Endothelial cell of umbilical vein (primary cell): ENCODE measurements at regions not wholly inside any gene's neighbourhood (a gene's known extent, or its start where the extent isn't known, plus 50 kb on each side); places are given as distances from the start of the nearest gene placed in this dataset.

Experiments used
- BruUV-seq: library from RNA; stranded (reverse); fragments of 400-500 nt; replicated peaks from 2 replicates; lab custom pipeline; 2021; lab: Mats Ljungman, UMichigan
- CTCF ChIA-PET: fragments of 300-600, 350-600 bp; sonication (Branson Sonifier 250); formaldehyde crosslinking; loops from one replicate; lab custom pipeline; 2021; ENCODE audit warnings: antibody characterized with exemption, inconsistent platforms; lab: Charles Lee
- POLR2A ChIA-PET: fragments of 300-600, 350-600 bp; sonication (Branson Sonifier 250); formaldehyde crosslinking; loops from one replicate; lab custom pipeline; 2021; ENCODE audit warnings: antibody characterized with exemption, inconsistent platforms; lab: Charles Lee
- DNase-seq: peaks from one replicate; pipeline ENCODE4 v3.0.0-alpha.2; 2011; ENCODE audit warnings: low read depth, low spot score
- FAIRE-seq: peaks from 2 replicates; lab custom pipeline; 2011; peaks lifted over from hg19 to GRCh38; lab: Jason Lieb, UNC
- H2AFZ ChIP-seq: 2 replicates; pipeline ENCODE4 v1.6.0; 2012; ENCODE audit warnings: low read depth, low read length, control low read depth, inconsistent platforms
- H3K27ac ChIP-seq: 2 replicates; pipeline ENCODE4 v1.5.1; 2011; ENCODE audit warnings: low read depth, mild to moderate bottlenecking, control low read depth, low read length, moderate library complexity; ENCODE audit not compliant: insufficient read depth
- H3K27me3 ChIP-seq, 2 experiments: 2 replicates each; pipeline versions ENCODE4 v1.6.0 to v1.6.1; 2011; ENCODE audit warnings: low read length in 2 of 2, mixed read lengths in 1 of 2; ENCODE audit not compliant: control insufficient read depth in 2 of 2, insufficient read depth in 2 of 2
- H3K36me3 ChIP-seq, 2 experiments: 2 replicates in 1 of 2; 3 replicates in 1 of 2; pipeline ENCODE4 v1.5.1; 2011; ENCODE audit warnings: low read length in 2 of 2, mild to moderate bottlenecking in 1 of 2, moderate library complexity in 1 of 2; ENCODE audit not compliant: control insufficient read depth in 2 of 2, insufficient read depth in 2 of 2; ENCODE audit errors: extremely low read depth in 1 of 2
- H3K4me1 ChIP-seq: 3 replicates; pipeline ENCODE4 v1.5.1; 2011; ENCODE audit warnings: mild to moderate bottlenecking, low read length; ENCODE audit not compliant: control insufficient read depth, insufficient read depth; ENCODE audit errors: extremely low read depth
- H3K4me2 ChIP-seq: 2 replicates; pipeline ENCODE4 v1.6.1; 2011; ENCODE audit warnings: low read length, control low read depth, mixed read lengths; ENCODE audit not compliant: insufficient read depth
- H3K4me3 ChIP-seq, 3 experiments: fragments of 200-600 bp in 1 of 3; sonication (generic), shearing (Covaris generic) in 1 of 3; replicated peaks in 1 of 3; 2 replicates each; pipeline ENCODE4 v1.5.1; 2011 to 2016; ENCODE audit warnings: control low read depth in 3 of 3, low read length in 3 of 3, mild to moderate bottlenecking in 2 of 3, inconsistent platforms in 1 of 3, low read depth in 1 of 3, moderate library complexity in 1 of 3; ENCODE audit not compliant: insufficient read depth in 1 of 3
- H3K79me2 ChIP-seq: 2 replicates; pipeline ENCODE4 v1.6.0; 2012; ENCODE audit warnings: low read length, inconsistent platforms; ENCODE audit not compliant: control insufficient read depth, insufficient read depth
- H3K9ac ChIP-seq: replicated peaks from 2 replicates; pipeline ENCODE3; 2011; ENCODE audit warnings: low read length, control low read depth; ENCODE audit not compliant: insufficient read depth; ENCODE audit errors: extremely low read depth
- H3K9me1 ChIP-seq: replicated peaks from 3 replicates; pipeline ENCODE4 v1.6.0; 2011; ENCODE audit warnings: mild to moderate bottlenecking, low read length; ENCODE audit not compliant: control insufficient read depth, insufficient read depth; ENCODE audit errors: extremely low read depth
- H3K9me3 ChIP-seq: replicated peaks from 2 replicates; pipeline ENCODE4 v1.5.1; 2012; ENCODE audit warnings: low read length, inconsistent platforms; ENCODE audit not compliant: control insufficient read depth, insufficient read depth
- H4K20me1 ChIP-seq: replicated peaks from 2 replicates; pipeline ENCODE3; 2011; ENCODE audit warnings: mild to moderate bottlenecking, low read length; ENCODE audit not compliant: control insufficient read depth, insufficient read depth; ENCODE audit errors: extremely low read depth
- CTCF ChIP-seq, 2 donors: IDR thresholded peaks; 1 replicate in 1 of 2; 2 replicates in 1 of 2; pipeline ENCODE4 v1.5.1; 2011; ENCODE audit warnings: low read length in 2 of 2, mild to moderate bottlenecking in 2 of 2, moderate library complexity in 2 of 2, control low read depth in 1 of 2, inconsistent platforms in 1 of 2, low read depth in 1 of 2; ENCODE audit not compliant: insufficient read depth in 1 of 2; ENCODE audit errors: extremely low read depth in 1 of 2
- EZH2 ChIP-seq: IDR thresholded peaks from 2 replicates; pipeline ENCODE4 v1.6.1; 2012; ENCODE audit warnings: borderline replicate concordance, low read depth, mild to moderate bottlenecking, moderate library complexity, low read length, inconsistent platforms; ENCODE audit not compliant: severe bottlenecking
- FOS ChIP-seq: IDR thresholded peaks from 2 replicates; pipeline ENCODE4 v1.6.1; 2011; ENCODE audit warnings: mild to moderate bottlenecking, low read length, moderate library complexity, borderline replicate concordance; ENCODE audit not compliant: insufficient read depth
- GATA2 ChIP-seq: IDR thresholded peaks from 2 replicates; pipeline ENCODE4 v1.7.0; 2011; ENCODE audit warnings: low read depth, mild to moderate bottlenecking, moderate library complexity, mixed read lengths, low read length; ENCODE audit not compliant: insufficient read length, insufficient read depth
- JUN ChIP-seq: IDR thresholded peaks from 2 replicates; pipeline ENCODE4 v1.6.1; 2011; ENCODE audit warnings: borderline replicate concordance, low read depth; ENCODE audit not compliant: insufficient read length, insufficient read depth
- POLR2A ChIP-seq: IDR thresholded peaks from 2 replicates; pipeline ENCODE4 v1.6.1; 2012; ENCODE audit warnings: low read depth, mild to moderate bottlenecking, control low read depth, low read length
- POLR2AphosphoS5 ChIP-seq: IDR thresholded peaks from 2 replicates; pipeline ENCODE4 v1.6.1; 2012; ENCODE audit warnings: low read depth, mild to moderate bottlenecking, control low read depth, low read length, moderate library complexity; ENCODE audit not compliant: insufficient read depth
- dilution Hi-C: fragments of 300-500 bp; cut with MboI; formaldehyde crosslinking; loops from one replicate; pipeline ENCODE4 v1.15.0; 2019; ENCODE audit warnings: low sequenced_read_pairs; ENCODE audit not compliant: extremely low pct_ligation_motif_present
- intact Hi-C: fragments of 100-400 bp; cut with micrococcal nuclease; formaldehyde crosslinking; loops from one replicate; pipeline ENCODE4 v1.10.0; 2022
- TF ChIP-seq, protein P1 (sequence below): IDR thresholded peaks from 2 replicates; pipeline ENCODE4 v1.6.1; 2011; ENCODE audit not compliant: insufficient read depth, insufficient read length

- Histone ChIP-seq H3K36me3 (no peaks in the 10 kb centered on the region), H4K20me1 (no peaks in the 10 kb centered on the region), H3K9me3 (no peaks in the 10 kb centered on the region), H3K4me1 (no peaks in the 10 kb centered on the region), H3K4me3 (no peak overlapping the region), H3K9me1 (no peaks in the 10 kb centered on the region), H3K27ac (no peak overlapping the region), H3K9ac (no peak overlapping the region), H2AFZ (no peak overlapping the region), H3K79me2 (no peaks in the 10 kb centered on the region), H3K27me3 (no peaks in the 10 kb centered on the region), H3K4me2 (no peak overlapping the region)
- ChIA-PET CTCF (no interaction called here), POLR2A (no interaction called here)
- intact Hi-C loops: no loop called here
- no peak for TF ChIP-seq CTCF (IDR thresholded peaks at IDR 0.05; ENCODE audit: extremely low read depth in 1 of 2, insufficient read depth in 1 of 2, low read depth in 1 of 2, low read length in 2 of 2)
- DNase-seq: no peak
- no peak for FAIRE-seq
- BruUV-seq: no TSS peak
- dilution Hi-C loops: no loop called here
These were observed 116.3 kb downstream of the APIP start for GRCh38 chr11:34799848-34800247.

DNA sequence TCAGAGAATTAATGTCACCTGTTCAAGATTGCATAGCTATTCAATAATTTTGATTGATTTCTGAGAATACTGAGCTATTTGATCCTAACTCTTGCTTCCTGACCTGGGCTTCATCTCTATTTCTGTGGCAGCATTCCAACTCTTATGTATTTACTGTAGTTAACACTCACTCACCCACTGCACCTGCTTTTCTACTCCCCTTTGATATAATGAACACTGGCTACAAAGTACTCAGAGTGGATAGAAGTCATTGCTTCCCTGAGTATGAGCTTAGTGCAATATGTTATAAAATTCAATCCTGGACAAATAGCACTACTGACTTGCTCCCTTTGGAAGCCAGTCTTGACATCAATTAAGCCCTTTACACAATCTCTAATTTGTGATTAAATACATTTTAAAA lies 117.2 kb downstream of the APIP start:
- intact Hi-C loops (no loop called here), dilution Hi-C loops (no loop called here)
- ChIA-PET CTCF (interaction anchor here (1.0 to 1.5 kb wide), 2 partner anchors 11 to 42 kb away, joined by 3 to 4 read pairs; no protein-coding TSS in a partner anchor), POLR2A (no interaction called here)
- H3K9ac ChIP-seq: no peak overlapping the region
- no peaks in the 10 kb centered on the region for H3K27me3 ChIP-seq
- no peaks in the 10 kb centered on the region for H3K9me3 ChIP-seq
- H3K4me1 ChIP-seq: no peaks in the 10 kb centered on the region
- no peak overlapping the region for H3K4me2 ChIP-seq
- no peak overlapping the region for H2AFZ ChIP-seq
- FAIRE-seq (no peak), DNase-seq (no peak)
- no peak overlapping the region for H3K4me3 ChIP-seq
- TF ChIP-seq, protein P1, sequence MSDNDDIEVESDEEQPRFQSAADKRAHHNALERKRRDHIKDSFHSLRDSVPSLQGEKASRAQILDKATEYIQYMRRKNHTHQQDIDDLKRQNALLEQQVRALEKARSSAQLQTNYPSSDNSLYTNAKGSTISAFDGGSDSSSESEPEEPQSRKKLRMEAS: no peak
- TF ChIP-seq EZH2 (no peak), GATA2 (no peak), POLR2A (no peak), FOS (no peak), CTCF (IDR thresholded peaks at IDR 0.05; ENCODE audit: extremely low read depth in 1 of 2, insufficient read depth in 1 of 2, low read depth in 1 of 2, low read length in 2 of 2) (no peak), JUN (no peak), POLR2AphosphoS5 (no peak)
- H3K9me1 ChIP-seq: no peaks in the 10 kb centered on the region
- H3K79me2 ChIP-seq: no peaks in the 10 kb centered on the region
- no TSS peak for BruUV-seq
- H4K20me1 ChIP-seq: no peaks in the 10 kb centered on the region
- no peak overlapping the region for H3K27ac ChIP-seq
- H3K36me3 ChIP-seq: no peaks in the 10 kb centered on the region
